Glomerular visceral epithelial cell (primary cell): ENCODE measurements at regions not wholly inside any gene's neighbourhood (a gene's known extent, or its start where the extent isn't known, plus 50 kb on each side); places are given as distances from the start of the nearest gene placed in this dataset.
"Not testable (repeated sequence)": the region's sequence is repeated elsewhere in the genome, so short reads cannot be mapped to it uniquely, and the experiment has no call there.

Experiments used
- DNase-seq: peaks from one replicate; pipeline ENCODE4 v3.0.0-alpha.2; 2016; ENCODE audit errors: extremely low spot score

DNA sequence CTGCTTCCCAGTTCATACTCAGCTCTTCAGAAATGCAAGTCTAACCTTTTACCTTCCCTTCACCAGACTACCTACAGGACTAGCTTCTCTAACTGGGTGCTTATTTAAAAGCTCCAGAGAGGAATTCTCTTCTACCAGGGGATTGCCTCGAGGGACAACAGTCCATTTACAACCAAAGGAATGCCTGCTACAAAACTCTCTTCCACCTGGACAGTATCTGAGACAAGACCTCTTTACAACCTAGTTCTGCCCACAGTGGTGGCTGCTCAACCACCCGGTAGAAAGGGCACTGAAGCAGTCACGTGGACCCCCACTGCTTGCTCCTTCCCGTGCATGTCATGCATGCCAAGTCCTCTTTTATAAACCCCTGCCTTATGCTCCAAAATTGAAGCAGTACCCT lies 158.1 kb upstream of the ANXA10 start:
- no peak for DNase-seq

- DNase-seq: peak; percentile 1
Measured at GRCh38 chr4:167939863-167940616, 152.3 kb upstream of the ANXA10 start.

- DNase-seq: no peak
Measured at GRCh38 chr4:167943872-167944505, 148.3 kb upstream of the ANXA10 start.

GRCh38 chr4:167944721-167945120 lies 147.6 kb upstream of the ANXA10 start:
- no peak for DNase-seq

DNA sequence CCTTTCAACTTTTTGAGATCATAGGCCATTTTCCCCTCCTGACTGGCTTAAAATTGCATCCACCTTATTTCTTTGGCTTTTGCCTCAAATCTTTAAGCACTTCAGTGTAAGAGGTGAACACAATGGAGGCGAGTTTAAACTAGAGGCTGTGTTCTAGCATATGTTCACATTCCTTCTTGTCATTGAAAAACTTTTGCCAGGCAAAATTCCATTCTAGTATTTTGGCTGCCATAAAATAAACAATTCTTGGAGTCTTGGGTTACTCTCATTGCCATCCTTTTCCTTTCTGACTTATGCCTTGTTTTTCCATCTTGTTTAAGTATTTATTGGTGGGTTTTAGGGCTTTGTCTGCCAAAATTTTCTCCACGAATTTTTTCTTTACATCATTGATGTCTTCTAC lies 137.3 kb upstream of the ANXA10 start:
- DNase-seq: no peak

DNA sequence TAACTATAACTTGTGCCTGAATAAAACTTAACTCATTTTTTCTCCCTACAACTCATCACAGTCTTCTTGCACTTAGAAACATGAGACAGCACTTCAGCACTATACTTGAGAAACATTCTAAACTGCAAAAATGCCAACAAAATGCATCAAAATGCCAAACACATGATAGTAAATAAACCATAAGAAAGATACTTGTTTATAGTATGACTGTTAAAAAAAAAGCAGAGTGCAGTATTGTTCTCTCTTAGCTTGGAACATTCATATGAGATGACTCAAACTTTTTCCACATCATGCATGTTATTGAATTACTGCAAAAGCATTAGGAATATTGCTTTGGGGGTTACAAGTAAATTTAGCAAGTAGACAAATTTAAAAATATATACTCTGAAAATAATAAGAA lies 135.7 kb upstream of the ANXA10 start:
- DNase-seq: no peak

GRCh38 chr4:167964766-167965373 lies 127.5 kb upstream of the ANXA10 start:
- DNase-seq: no peak

- peak; percentile 55 for DNase-seq
Measured at GRCh38 chr4:167966143-167966542, 126.2 kb upstream of the ANXA10 start.

GRCh38 chr4:167973513-167973912 lies 118.8 kb upstream of the ANXA10 start:
- no peak for DNase-seq

GRCh38 chr4:167985565-167985964 lies 106.8 kb upstream of the ANXA10 start:
- DNase-seq: no peak

- no peak for DNase-seq
Measured at GRCh38 chr4:167986044-167986443, 106.3 kb upstream of the ANXA10 start.

GRCh38 chr4:167987285-167987684 lies 105.1 kb upstream of the ANXA10 start:
- DNase-seq: no peak

GRCh38 chr4:167989815-167990214 lies 102.5 kb upstream of the ANXA10 start:
- no peak for DNase-seq

DNA sequence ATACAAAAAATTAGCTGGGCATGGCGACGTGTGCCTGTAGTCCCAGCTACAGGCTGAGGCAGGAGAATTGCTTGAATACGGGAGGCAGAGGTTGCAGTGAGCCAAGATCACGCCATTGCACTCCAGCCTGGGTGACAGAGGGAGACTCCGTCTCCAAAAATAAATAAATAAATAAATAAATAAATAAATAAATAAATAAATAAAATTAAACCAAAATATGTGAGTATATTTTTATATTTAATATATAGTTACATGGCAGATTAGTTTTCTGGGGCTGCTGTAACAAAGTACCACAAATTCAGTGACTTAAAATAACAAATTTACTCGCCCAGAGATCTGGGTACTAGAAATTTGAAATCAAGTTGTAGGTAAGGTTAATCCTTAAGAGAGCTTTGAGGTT lies 84.2 kb upstream of the ANXA10 start:
- not testable (repeated sequence) for DNase-seq

GRCh38 chr4:168019019-168019651 lies 73.2 kb upstream of the ANXA10 start:
- DNase-seq: no peak

- no peak for DNase-seq
Measured at GRCh38 chr4:168019921-168020320, 72.4 kb upstream of the ANXA10 start.

DNA sequence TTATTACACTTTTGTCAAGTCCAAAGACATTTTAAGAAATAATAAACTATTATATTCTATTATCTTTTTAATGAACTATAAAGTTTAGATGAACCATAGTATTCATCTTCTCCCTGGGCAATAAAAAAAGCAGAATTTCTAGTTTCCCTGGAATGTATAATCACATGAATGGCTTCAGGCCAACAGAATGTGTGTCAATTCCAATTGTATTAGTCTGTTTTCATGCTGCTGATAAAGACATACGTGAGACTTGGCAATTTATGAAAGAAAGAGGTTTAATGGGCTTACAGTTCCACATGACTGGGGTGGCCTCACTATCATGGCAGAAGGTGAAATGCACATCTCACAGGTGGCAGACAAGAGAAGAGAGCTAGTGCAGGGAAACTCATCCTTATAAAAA lies 70.7 kb upstream of the ANXA10 start:
- DNase-seq: peak; percentile 46

- DNase-seq: peak; percentile 11
Measured at GRCh38 chr4:168028568-168028967, 63.8 kb upstream of the ANXA10 start.

DNA sequence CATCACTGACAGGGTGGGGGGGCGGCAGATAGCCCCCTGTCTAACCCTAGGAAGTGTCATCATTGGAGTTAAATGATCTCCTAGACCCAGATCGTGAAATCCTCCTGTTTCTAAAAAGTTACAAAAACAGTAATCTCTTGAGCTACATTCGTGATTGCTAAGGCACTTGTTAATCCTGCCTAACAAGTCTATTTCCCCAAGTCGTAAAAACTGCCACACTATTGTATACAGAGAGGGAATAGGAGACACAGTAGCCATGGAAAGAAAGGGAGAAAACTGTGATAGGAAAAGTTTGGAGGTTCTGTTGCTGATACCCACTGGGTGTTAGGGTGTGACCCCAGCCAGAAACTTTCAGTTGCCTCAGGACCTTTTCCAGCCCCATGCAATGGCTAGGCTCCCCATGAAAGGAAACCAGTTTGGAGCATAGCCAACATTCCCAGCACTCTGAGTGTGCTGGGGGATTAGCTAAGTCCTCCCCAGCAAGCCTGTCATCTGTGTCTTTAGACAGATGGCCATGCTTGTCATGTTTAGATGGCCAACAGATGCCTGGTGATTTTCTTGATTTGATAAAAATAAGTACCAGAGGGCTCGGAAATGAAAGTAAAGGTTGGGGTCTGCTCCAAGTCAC lies 63.3 kb upstream of the ANXA10 start:
- no peak for DNase-seq

DNA sequence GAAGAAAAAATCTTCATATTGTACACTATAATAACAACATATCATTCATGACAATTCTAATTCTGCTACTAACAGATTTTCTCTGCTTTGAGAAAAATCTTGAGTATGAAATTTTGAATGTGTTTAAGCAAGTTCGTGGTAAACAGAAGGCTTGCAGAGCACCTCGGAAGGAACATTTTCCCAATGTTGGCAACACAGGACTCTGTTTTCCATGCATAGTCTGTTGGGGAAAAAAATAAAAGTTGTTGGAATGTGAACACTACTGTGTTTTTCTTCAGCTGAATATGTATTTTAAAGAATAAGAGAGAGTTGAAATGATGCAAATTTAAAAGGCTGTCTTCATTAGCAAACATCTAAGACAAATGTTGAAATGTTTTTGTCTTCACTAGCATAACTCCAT lies 54.7 kb upstream of the ANXA10 start:
- DNase-seq: no peak

GRCh38 chr4:168039593-168039992 lies 52.7 kb upstream of the ANXA10 start:
- no peak for DNase-seq
